ENCODE measurements at regions not wholly inside any gene's neighbourhood (a gene's known extent, or its start where the extent isn't known, plus 50 kb on each side); places are given as distances from the start of the nearest gene placed in this dataset.

- H3K4me3 ChIP-seq (replicated peaks; ENCODE audit: low read depth, low read length), result no peak overlapping the region
- no peak for DNase-seq (ENCODE audit: low read depth)
- TF ChIP-seq, protein P1, sequence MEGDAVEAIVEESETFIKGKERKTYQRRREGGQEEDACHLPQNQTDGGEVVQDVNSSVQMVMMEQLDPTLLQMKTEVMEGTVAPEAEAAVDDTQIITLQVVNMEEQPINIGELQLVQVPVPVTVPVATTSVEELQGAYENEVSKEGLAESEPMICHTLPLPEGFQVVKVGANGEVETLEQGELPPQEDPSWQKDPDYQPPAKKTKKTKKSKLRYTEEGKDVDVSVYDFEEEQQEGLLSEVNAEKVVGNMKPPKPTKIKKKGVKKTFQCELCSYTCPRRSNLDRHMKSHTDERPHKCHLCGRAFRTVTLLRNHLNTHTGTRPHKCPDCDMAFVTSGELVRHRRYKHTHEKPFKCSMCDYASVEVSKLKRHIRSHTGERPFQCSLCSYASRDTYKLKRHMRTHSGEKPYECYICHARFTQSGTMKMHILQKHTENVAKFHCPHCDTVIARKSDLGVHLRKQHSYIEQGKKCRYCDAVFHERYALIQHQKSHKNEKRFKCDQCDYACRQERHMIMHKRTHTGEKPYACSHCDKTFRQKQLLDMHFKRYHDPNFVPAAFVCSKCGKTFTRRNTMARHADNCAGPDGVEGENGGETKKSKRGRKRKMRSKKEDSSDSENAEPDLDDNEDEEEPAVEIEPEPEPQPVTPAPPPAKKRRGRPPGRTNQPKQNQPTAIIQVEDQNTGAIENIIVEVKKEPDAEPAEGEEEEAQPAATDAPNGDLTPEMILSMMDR (IDR thresholded peaks at IDR 0.05; ENCODE audit: low read length, missing control alignments), result no peak
Measured at GRCh38 chr18:54509793-54510192, 81.3 kb upstream of the DYNAP start.

GRCh38 chr18:54515149-54515548 is 75.9 kb upstream of the DYNAP start:
- TF ChIP-seq, protein P1 (IDR thresholded peaks at IDR 0.05; ENCODE audit: low read length, missing control alignments), result no peak
- DNase-seq (ENCODE audit: low read depth), result no peak
- H3K4me3 ChIP-seq (replicated peaks; ENCODE audit: low read depth, low read length), result no peak overlapping the region

GRCh38 chr18:54517521-54517920 is 73.5 kb upstream of the DYNAP start:
- H3K4me3 ChIP-seq (replicated peaks; ENCODE audit: low read depth, low read length), result no peak overlapping the region
- TF ChIP-seq, protein P1 (IDR thresholded peaks at IDR 0.05; ENCODE audit: low read length, missing control alignments), result no peak
- no peak for DNase-seq (ENCODE audit: low read depth)

GRCh38 chr18:54521846-54522245 is 69.2 kb upstream of the DYNAP start:
- TF ChIP-seq, protein P1 (IDR thresholded peaks at IDR 0.05; ENCODE audit: low read length, missing control alignments), result no peak
- no peak overlapping the region for H3K4me3 ChIP-seq (replicated peaks; ENCODE audit: low read depth, low read length)
- no peak for DNase-seq (ENCODE audit: low read depth)

DNA sequence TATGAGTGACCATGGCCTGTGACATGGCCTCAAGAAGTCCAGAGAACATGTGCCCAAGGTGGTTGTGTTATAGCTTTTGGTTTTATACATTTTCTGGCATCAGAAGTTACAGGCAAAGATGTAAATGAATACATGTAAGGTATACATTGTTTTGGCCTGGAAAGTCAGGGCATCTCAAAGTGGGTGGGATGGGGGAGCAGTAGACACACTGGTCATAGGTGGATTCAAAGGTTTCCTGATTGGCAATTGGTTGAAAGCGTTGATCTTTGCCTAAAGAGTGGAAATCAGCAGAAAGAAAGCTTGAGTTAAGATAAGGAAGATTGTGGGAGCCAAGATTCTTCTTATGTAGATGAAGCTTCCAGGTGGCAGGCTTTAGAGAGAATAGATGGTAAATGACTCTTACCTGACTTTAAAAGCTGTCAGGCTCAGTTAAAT is 62.1 kb upstream of the DYNAP start:
- no peak for DNase-seq (ENCODE audit: low read depth)
- no peak overlapping the region for H3K4me3 ChIP-seq (replicated peaks; ENCODE audit: low read depth, low read length)
- TF ChIP-seq, protein P1 (IDR thresholded peaks at IDR 0.05; ENCODE audit: low read length, missing control alignments), result no peak

DNA sequence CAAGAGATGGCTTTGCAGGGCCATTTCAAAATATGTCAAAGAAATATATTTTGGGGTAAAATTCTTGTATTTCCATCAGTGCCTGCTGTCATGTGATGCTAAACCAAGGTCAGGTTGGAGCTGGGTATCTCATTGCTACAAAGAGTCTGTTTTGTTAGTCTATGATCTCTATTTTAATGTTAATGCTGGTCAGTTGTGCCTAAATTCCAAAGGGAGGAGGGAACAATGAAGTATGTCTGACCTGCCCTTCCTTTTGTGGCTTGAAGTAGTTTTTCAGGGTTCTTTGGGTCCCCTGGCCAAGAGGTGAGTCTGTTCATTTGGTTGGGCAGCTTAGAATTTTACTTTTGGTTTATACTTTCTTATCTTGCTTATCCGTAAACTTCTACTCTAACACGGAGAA is 61.6 kb upstream of the DYNAP start:
- DNase-seq (ENCODE audit: low read depth), result no peak
- H3K4me3 ChIP-seq (replicated peaks; ENCODE audit: low read depth, low read length), result no peak overlapping the region
- TF ChIP-seq, protein P1 (IDR thresholded peaks at IDR 0.05; ENCODE audit: low read length, missing control alignments), result no peak

DNA sequence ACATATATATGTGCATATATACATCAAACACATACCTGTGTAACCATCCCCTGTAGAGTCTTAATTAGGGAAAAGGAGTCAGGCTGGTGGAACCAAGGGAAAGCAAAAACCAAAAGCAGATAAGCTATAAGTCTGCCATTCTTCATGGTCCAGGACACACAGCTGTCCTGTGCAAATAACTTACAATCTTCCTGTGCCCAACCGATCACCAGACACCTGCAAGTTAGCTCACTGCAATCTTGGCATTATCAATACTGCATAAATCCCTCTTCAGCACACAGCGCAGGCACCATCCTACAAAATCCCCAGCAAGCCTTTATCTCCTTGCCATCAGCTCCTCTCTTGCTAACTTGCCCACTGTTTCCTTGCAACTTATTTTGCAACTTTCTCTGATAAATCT is 60.8 kb upstream of the DYNAP start:
- no peak overlapping the region for H3K4me3 ChIP-seq (replicated peaks; ENCODE audit: low read depth, low read length)
- TF ChIP-seq, protein P1 (IDR thresholded peaks at IDR 0.05; ENCODE audit: low read length, missing control alignments), result no peak
- DNase-seq (ENCODE audit: low read depth), result no peak

Data from fibroblast of pulmonary artery (primary cell).